Colon (tissue), 2 donors: ENCODE measurements at regions not wholly inside any gene's neighbourhood (a gene's known extent, or its start where the extent isn't known, plus 50 kb on each side); places are given as distances from the start of the nearest gene placed in this dataset.
"Not testable (repeated sequence)": the region's sequence is repeated elsewhere in the genome, so short reads cannot be mapped to it uniquely, and the experiment has no call there.

Experiments
- FAIRE-seq: peaks from 2 replicates; lab custom pipeline; 2012; peaks lifted over from hg19 to GRCh38; lab: Jason Lieb, UNC
- donor health status: control.
- donor health status: control.

DNA sequence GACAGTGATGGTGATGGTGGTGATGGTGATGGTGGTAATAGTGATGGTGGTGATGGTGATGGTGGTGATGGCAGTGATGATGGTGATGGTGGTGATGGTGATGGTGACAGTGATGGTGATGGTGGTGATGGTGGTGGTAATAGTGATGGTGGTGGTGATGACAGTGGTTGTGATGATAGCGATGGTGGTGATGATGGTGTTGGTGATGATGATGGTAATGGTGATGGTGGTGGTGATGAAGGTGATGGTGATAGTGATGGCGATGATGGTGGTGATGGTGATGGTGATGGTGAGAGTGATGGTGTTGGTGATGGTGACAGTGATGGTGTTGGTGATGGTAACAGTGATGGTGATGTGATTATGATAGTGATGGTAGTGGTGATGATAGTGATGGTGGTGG is 94.3 kb downstream of the ASB1 start:
- FAIRE-seq = no peak

DNA sequence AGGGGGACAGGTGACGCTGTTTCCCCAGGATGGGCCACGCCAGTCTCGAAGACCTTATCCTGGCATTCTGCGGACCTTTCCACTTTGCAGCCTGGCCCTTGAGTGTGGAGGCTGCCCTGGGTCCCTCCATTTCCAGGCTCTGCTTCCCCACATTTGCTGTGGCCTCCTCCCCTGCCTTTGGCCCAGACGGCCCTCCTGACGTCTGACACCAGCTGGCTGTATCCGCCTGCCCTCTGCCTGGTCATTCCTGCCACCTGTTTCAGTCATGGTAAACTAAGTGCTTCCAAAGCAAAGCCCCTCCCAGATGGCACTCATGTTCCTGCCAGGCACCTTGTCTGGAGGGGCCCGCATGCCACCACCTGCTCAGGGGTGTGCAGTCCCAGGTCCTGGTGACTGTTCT is 95.1 kb downstream of the ASB1 start:
- FAIRE-seq = no peak

DNA sequence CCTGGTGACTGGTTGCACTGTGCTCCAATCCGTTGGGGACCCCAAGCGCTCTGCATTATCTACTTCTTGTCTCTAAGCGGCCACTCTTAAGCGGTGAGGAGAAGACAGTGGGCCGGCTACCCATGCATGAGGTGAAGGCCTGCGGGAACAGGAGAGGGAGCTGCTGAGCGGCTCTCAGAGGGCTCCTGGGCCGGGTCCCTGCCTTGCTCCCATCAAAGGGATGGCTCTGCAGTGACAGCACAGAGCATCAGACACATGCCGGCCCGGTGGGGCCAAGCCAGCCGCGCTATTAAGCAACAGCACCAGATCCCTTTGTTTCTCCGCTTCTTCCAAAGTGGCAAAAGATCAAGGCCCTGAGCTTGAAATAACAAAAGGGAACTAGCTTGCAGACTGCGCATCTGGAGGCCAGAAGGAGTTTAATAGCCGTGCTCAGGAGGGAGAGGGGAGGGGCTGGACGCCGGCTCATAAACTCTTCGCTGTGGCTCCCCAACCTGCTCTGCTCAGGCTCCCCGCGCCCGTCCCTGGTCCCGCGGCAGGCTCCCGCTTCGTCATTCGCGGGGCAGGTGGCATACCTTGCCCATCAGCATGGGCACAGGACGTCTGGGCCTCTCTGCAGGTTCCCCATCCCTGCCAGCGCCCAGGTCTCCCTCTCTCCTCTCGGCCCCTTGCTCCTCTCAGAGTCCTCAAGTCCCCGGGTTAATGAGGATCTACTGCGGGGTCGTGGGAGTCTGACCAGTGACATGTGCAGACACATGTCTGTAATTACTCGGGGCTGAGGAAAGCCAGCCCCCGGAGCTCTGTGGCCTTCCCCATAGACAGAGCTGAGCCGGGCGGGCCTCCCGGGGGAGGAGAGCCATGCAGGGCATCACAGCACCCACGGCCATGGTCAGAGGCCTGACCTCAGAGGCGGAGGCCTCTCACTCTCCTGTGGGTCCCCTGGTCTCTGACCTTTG is 96.7 kb downstream of the ASB1 start:
- no peak for FAIRE-seq

DNA sequence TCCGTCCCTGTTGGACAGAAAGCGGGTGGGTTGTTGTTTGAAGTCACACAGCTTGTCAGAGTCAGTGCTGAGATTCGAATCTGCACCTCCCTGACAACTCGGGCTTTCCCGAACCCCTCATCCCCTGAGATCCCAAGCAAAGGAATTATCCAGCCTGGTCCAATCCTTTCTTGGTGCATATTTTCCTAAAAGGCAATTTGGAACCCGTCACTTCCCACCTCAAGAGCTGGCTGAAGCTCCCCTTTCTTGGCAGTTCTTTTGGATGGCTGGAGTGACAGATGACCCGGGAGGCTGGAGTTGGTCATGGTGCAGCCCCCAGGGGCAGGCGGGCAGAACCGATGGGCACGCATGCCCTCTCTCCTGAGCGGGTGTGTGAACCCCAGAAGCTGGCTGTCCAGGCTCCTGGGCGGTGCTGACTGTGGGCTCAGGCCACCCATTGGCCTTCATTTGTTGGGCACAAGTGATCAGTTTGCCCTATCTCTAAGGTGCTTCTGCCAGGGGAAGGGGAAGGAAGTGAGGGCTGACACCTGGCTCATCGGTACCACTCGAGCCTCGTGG is 97.8 kb downstream of the ASB1 start:
- no peak for FAIRE-seq

DNA sequence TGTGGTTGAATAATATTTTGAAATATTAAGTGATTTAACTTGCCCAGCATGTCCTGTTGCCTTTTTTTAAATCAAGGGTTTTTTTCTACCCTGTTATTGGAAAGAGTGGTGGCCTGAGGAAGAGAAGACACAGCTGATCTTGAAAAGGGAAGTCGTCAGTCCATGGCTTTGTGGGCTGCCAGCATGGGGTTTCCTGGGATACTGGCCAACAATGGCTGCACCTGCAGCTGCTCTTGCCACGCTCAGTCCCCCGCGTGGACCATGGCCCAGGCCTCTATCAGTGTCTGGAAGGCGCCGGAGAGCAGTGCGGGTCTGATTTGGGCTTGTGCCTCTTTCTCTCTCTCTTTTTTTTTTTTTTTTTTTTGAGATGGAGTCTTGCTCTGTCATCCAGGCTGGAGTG is 99.3 kb downstream of the ASB1 start:
- FAIRE-seq = no peak

DNA sequence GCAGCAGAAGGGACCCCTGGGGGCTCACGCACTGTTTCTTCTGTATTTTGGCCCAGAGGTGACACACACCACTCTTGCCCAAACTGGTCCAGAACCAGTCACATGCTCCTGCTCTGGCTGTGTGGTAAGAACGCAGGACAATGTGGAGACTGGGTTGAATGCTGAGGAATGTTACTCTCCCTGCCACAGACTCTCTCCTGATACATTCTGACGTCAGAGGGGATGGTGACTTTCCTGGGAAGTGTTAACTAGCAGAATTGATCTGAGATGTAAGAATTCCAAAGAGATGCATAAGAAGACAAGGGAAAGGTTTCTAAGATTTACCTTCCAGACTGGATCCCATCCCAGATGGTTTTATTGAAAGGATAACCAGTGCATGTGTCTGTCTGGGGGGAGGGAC is 100.8 kb downstream of the ASB1 start:
- FAIRE-seq = no peak

DNA sequence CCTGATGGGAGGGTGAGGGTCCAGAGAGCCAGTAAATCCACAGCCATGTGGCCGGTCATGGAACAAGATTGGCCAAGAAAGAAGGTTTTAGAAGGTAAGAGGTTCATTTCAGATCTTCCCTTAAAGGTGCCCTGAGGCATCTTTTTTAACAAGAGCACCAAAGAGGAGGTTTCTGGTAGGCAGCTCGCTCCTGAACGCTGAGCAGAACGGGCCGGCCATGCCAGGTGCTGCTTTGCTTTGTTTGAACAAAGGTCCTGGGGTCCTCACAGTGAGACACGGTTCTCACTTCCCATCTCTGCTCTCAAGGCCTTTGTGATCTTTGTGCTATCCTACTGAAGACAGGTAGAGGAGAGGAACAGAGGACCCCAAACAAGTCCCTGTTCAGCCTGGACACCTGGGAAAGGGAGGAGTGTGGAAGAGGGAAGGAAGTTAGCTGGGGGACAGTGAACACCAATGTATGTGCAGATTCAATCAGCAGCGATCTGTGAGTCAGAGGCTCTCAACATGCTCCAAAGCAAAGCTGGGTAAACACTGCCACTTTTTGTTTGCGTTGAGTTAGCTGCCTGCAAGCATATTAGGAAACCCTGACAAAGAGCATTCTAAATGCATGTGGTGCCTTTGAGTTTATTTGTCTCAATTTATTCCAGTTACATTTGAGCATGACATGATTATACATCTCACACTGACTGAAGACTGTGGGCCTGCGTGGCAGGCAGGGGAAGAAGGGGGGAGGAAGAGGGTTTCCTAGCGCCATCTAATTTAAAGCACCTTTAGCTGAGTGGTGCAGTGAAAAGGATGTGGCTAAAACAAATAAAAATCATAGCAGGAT is 102.4 kb downstream of the ASB1 start:
- FAIRE-seq = no peak

DNA sequence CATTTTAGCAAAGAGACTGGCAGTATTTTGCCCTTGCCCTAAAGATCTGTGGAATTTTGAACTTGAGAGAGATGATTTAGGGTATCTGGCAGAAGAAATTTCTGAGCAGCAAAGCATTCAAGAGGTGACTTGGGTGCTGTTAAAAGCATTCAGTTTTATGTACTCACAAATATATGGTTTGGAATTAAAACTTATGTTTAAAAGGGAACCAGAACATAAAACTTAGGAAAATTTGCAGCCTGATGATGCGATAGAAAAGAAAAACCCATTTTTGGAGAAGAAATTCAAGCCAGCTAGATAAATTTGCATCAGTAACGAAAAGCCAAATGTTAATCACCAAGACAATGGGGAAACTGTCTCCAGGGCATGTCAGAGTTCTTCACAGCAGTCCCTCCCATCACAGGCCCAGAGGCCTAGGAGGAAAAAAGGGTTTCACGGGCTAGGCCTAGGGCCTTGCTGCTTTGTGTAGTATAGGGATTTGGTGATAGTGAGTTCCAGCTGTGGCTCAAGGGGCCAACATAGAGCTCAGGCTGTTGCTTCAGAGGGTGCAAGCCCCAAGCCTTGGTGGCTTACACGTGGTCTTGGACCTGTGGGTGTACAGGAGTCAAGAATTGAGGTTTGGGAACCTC is 104.4 kb downstream of the ASB1 start:
- FAIRE-seq = not testable (repeated sequence)

DNA sequence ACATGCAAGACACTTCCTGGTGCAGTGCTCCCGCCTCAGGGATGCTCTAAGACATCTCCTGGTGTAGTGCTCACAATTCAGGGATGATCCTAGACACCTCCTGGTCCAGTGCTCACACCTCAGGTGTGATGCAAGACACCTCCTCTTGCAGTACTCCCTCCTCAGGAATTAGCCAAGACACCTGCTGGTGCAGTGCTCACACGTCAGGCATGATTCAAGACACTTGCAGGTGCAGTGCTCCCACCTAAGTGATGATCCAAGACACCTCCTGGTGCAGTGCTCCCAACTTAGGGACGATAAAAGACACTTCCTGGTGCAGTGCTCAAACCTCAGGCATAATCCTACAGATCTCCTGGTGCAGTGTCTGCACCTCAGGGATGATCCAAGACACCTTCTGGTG is 117.0 kb downstream of the ASB1 start:
- FAIRE-seq = not testable (repeated sequence)

DNA sequence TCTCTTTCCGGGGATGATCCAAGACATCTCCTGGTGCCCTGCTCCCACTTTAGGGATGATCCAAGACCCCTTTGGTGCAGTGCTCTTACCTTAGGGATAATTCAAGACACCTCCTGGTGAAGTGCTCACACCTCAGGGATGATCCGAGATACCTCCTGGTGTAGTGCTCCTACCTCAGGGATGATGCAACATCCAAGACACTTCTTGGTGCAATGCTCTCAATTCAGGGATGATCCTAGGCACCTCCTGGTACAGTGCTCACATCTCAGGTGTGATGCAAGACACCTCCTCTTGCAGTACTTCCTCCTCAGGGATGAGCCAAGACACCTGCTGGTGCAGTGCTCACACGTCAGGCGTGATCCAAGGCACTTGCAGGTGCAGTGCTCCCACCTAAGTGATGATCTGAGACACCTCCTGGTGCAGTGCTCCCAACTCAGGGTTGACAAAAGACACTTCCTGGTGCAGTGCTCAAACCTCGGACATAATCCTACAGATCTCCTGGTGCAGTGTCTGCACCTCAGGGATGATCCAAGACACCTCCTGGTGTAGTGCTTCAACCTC is 122.3 kb downstream of the ASB1 start:
- FAIRE-seq = no peak

DNA sequence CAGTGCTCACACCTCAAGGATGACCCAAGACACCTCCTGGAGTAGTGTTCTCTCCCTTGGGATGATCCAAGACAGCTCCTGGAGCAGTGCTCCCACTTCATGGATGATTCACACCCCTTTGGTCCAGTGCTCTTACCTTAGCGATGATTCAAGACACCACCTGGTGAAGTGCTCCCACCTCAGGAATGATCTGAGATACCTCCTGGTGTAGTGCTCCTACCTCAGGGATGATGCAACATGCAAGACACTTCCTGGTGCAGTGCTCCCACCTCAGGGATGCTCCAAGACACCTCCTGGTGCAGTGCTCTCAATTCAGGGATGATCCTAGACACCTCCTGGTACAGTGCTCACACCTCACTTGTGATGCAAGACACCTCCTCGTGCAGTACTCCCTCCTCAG is 123.1 kb downstream of the ASB1 start:
- no peak for FAIRE-seq

DNA sequence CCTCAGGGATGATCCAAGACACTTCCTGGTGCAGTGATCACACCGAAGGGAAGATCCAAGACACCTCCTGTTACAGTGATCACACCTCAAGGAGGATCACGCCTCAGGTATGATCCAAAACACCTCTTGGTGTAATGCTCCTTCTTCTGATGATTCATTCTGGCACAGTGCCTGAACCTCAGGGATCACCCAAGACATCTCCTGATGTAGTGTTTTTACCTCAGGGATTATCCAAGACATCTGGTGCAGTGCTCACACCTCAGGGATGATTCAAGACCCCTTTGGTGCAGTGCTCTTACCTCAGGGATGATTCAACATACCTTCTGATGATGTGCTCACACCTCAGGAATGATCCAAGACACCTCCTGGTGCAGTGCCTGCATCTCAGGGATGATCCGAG is 124.4 kb downstream of the ASB1 start:
- no peak for FAIRE-seq

DNA sequence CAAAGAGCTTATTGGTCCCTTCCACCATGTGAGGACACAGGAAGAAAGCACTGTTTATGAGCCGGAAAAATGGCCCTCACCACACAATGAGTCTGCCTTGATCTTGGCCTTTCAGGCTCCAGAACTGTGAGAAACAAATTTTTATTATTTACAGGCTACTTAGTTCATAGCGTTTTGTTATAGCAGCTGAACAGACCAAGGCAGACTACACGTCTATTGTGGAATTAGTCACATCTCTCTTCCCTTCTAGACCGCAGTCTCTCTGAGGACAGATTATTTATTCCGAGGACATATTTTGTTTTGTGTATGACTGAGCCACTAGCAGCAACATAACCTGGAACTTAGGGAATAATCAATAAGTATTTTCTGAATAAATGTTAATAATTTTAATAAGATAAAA is 125.5 kb downstream of the ASB1 start:
- no peak for FAIRE-seq

DNA sequence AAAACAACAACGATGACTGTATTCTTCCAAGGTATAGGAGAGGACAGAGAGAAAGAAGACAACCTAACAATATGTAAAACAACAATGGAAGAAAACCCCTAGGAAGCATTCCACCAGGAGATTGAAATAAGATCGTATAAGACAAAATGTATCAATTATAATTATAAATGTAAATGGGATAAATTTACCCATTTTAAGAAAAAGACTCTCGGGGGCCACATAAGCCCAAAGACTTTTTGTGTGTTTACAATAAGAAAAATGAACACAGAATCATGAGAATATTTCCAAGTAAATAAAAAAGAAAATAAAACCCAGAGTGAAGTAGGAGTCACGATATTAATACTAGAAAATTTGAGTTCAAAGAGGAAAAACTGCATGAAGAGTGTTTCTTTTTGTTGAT is 126.4 kb downstream of the ASB1 start:
- FAIRE-seq = no peak

DNA sequence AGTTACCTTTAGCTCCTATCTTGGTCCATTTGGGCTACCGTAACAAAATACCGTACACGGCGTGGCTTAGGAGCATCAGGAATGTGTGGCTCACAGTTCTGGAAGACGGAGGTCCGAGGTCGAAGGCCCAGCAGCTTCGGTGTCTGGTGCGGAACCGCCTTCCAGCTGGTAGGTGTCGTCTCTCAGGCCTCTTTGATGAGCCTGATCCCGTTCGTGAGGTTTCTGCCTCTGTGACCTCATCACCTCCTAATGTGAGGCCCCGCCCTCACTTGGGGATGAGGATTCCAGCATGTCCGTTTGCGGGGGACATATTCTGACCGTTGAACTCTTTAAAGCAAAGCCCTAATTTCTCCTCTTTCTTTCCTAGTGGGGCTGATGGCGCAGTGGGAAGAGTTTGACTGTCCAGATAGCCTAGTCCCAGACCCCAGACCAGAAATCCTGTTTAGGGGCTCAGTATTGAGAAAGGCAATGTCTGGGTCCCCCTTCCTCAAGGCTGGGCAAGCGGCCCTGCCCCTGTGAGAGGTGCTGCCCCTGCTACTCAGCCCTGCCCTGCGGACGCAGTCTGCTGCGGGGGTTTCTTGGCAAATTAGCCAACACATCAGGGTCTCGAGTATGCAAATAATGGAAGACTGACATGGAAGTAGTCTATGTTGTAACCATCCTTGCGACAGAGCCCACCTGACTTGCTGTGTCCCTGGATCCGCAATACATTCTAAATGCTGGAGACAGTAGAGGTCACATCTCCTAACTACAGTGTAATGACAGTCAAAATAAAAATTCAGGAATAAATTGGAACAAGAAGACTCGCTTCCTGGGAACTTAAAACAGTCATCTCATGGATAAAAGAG is 128.0 kb downstream of the ASB1 start:
- FAIRE-seq = no peak

DNA sequence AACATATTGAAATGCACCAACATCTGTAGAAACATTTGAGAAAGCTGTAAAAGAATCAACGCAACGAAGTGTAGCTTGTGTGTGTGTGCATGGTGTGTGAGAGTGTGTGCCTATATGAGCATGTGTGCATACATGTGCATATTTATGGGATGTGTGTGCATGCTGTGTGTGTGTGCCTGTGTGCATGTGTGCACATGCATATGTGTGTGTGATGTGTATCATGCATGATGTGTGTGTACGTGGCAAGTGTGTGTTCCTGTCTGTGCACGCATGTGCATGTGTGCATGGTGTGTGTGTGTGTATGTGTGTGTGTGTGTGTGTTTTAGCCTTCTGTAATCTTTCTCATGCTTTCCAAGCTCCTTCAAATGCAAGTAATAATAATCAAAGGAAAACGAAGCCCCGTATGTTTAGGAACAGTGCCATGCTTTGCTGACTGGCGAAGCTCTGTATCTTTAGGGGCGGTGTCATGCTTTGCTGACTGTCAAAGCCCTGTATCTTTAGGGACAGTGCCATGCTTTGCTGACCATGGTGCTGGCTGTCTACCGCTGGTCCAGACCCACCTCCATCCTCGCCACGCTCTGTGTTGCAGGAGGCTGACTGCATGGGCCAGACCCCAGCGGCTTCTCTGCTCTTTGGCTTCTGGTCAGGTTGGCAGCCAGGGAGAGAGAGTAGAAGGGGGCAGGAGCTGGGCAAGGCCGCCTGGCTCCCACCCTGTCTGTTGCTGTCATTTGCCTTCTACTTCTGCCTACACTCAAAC is 129.2 kb downstream of the ASB1 start:
- no peak for FAIRE-seq

DNA sequence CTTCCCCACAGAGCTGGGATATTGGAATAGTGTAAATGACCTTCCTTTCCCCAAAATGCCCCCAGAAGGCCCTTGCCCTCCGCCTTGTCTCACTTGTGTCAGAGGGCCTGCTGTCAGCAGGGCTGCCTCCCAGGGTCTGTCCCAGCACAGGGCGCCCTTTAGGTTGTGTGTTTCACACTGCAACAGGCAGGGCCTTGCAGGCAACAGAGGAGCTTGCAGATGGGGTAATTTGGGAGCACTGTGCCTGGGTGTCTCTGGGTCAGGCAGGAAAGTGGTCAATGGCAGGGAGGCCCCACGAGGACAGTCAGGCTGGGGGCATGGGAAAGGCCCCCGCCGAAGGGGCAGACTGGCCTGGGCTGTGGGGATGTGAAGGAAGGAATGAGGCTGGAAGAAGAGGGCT is 130.7 kb downstream of the ASB1 start:
- no peak for FAIRE-seq

DNA sequence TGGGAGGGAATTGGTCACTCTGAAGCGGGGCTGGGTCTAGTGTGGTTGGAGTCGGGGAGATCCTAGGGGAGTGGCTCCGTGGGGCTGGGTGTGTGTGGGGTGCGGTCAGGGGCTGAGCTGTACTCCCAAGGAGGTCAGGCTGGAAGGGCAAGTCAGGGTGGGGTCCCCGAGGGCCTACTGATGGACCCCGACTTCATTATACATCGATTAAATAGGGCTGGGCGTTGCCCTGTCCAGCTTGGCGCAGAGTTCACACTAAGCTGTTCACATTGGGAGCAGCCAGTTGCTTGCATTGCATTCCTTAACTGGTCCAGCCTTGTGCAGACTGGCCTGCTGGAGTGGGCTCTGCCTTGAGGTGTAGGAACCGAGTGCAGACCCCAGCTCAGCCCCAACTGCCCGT is 131.2 kb downstream of the ASB1 start:
- FAIRE-seq = no peak

DNA sequence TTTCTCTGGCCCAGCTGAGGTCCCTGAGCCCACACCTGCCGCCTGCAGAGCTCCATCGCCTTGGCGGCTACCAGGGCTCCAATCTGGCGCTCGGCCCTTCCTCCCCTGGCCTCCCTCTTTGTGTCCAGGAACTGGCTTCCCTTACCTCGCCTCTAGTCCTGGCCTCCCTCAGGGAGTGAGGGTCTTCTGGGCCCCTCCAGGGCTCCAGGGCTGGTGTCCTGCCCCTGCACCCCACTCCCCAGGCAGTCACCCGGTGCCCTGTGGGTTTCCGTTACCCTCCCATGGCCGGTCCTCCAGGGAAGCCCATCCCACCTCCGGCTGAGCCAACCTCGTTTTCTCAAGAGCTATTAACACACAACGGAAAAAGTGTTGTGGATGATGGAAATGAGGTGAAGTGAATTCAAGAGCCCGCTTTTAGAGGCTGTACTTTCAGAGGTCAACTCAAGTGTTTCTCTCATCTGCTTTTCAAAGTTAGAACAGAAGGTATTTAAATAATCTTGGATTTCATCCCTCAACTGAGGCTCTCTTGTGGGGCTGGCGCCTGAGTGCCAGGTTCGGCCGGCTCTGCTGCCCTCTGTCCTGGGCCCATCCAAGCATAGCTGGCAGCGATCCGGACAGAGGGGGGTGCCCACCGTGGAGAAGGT is 131.9 kb downstream of the ASB1 start:
- no peak for FAIRE-seq

DNA sequence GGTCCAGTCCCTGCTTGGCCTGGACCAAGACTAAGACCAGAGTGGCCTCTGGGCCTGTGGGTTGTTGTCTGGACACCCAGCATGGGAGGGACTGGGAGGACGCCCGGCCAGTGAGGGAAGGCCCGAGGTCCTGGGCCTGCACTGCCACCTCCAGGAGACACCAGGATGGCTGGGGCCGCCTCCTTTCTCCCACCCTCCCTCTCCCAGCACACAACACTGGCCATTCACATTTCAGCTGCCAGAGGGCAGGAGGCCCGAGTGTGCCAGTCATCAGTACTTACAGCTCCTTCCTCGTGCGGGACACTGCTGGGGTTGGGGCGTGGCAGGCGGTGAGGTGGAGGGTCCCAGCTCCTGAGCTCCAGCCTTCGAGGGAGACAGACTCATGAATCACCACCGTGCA is 133.5 kb downstream of the ASB1 start:
- no peak for FAIRE-seq
